Right lobe of liver (tissue), 4 donors: ENCODE measurements at regions not wholly inside any gene's neighbourhood (a gene's known extent, or its start where the extent isn't known, plus 50 kb on each side); places are given as distances from the start of the nearest gene placed in this dataset.

Experiments
- POLR2A ChIP-seq: fragments of 450-650 bp; IDR thresholded peaks from one replicate; pipeline ENCODE4 v1.6.1; 2017; ENCODE audit warnings: antibody characterized with exemption, mild to moderate bottlenecking
- TF ChIP-seq, protein P1 (sequence below), 4 donors: fragments of 200-600 bp in 3 of 4; fragments of 450-650 bp in 1 of 4; IDR thresholded peaks; one replicate each; pipeline versions ENCODE4 v1.5.1 to v1.8.0; 2016 to 2022; ENCODE audit warnings: antibody characterized with exemption in 4 of 4, mild to moderate bottlenecking in 2 of 4
- donor health status: DM: no; HTN: no; CAD: no.
- donor health status: DM: no; HTN: no; CAD: no.
- donor health status: DM: no; HTN: yes; CAD: no.

GRCh38 chr1:215287362-215287761 is 204.8 kb downstream of the KCNK2 start:
- TF ChIP-seq, protein P1, sequence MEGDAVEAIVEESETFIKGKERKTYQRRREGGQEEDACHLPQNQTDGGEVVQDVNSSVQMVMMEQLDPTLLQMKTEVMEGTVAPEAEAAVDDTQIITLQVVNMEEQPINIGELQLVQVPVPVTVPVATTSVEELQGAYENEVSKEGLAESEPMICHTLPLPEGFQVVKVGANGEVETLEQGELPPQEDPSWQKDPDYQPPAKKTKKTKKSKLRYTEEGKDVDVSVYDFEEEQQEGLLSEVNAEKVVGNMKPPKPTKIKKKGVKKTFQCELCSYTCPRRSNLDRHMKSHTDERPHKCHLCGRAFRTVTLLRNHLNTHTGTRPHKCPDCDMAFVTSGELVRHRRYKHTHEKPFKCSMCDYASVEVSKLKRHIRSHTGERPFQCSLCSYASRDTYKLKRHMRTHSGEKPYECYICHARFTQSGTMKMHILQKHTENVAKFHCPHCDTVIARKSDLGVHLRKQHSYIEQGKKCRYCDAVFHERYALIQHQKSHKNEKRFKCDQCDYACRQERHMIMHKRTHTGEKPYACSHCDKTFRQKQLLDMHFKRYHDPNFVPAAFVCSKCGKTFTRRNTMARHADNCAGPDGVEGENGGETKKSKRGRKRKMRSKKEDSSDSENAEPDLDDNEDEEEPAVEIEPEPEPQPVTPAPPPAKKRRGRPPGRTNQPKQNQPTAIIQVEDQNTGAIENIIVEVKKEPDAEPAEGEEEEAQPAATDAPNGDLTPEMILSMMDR (IDR thresholded peaks at IDR 0.05) = no peak
- no peak for TF ChIP-seq POLR2A
